K562 (cell line): ENCODE measurements at regions not wholly inside any gene's neighbourhood (a gene's known extent, or its start where the extent isn't known, plus 50 kb on each side); places are given as distances from the start of the nearest gene placed in this dataset.

Source experiments
- ATAC-seq: fragments of 200-7000 bp; cut with Tn5 transposase; 3 replicates; pipeline ENCODE4 v1.9.1; 2020; ENCODE audit warnings: moderate library complexity
- BruUV-seq: library from RNA; stranded (reverse); fragments of 400-500 nt; replicated peaks from 2 replicates; lab custom pipeline; 2021; lab: Mats Ljungman, UMichigan
- CTCF ChIA-PET: fragments of 300-600 bp; formaldehyde crosslinking; extraction: SDS; loops from one replicate; lab custom pipeline; 2021; ENCODE audit warnings: low intra/inter-chr PET ratio; lab: Yijun Ruan, JAX
- POLR2A ChIA-PET: fragments of 300-600, 350-650 bp; sonication (Branson Sonifier 250); formaldehyde crosslinking; extraction: SDS; loops from one replicate; lab custom pipeline; 2021; ENCODE audit warnings: antibody characterized with exemption, inconsistent platforms; lab: Yijun Ruan, JAX
- DNase-seq, 4 experiments: peaks; one replicate each; pipeline versions ENCODE4 v3.0.0 to v3.0.0-alpha.2; 2011 to 2018; ENCODE audit warnings: low spot score in 3 of 4, mixed read lengths in 3 of 4; ENCODE audit errors: extremely low read depth in 1 of 4
- FAIRE-seq: peaks from 2 replicates; lab custom pipeline; 2011; peaks lifted over from hg19 to GRCh38; lab: Jason Lieb, UNC
- H2AFZ ChIP-seq: 2 replicates; pipeline ENCODE4 v1.6.0; 2011; ENCODE audit warnings: low read depth, low read length, control low read depth, inconsistent platforms
- H3K27ac ChIP-seq: fragments of 200-600 bp; 3 replicates; pipeline ENCODE4 v1.8.0; 2011; ENCODE audit warnings: low read depth, mild to moderate bottlenecking, control low read depth, inconsistent platforms, low read length, moderate library complexity, mixed read lengths; ENCODE audit errors: extremely low read depth
- H3K27me3 ChIP-seq, 2 experiments: fragments of 300-600 bp in 1 of 2; 2 replicates in 1 of 2; 3 replicates in 1 of 2; pipeline versions ENCODE4 v1.6.0 to v1.8.0; 2011; ENCODE audit warnings: inconsistent platforms in 2 of 2, low read length in 2 of 2, mild to moderate bottlenecking in 1 of 2, mixed read lengths in 1 of 2, moderate library complexity in 1 of 2; ENCODE audit not compliant: control insufficient read depth in 2 of 2, insufficient read depth in 2 of 2
- H3K36me3 ChIP-seq: fragments of 300-600 bp; 3 replicates; pipeline ENCODE4 v1.8.0; 2011; ENCODE audit warnings: mild to moderate bottlenecking, low read length, inconsistent platforms; ENCODE audit not compliant: control insufficient read depth, insufficient read depth
- H3K4me1 ChIP-seq, 2 experiments: fragments of 200-600 bp in 1 of 2; replicated peaks in 1 of 2; 2 replicates in 1 of 2; 3 replicates in 1 of 2; pipeline versions ENCODE4 v1.5.1 to v1.8.0; 2011; ENCODE audit warnings: inconsistent platforms in 2 of 2, low read length in 2 of 2, mild to moderate bottlenecking in 1 of 2, mixed read lengths in 1 of 2, moderate library complexity in 1 of 2; ENCODE audit not compliant: control insufficient read depth in 2 of 2, insufficient read depth in 2 of 2
- H3K4me2 ChIP-seq: 2 replicates; pipeline ENCODE4 v1.6.1; 2011; ENCODE audit warnings: low read length, control low read depth, inconsistent platforms, mixed read lengths; ENCODE audit not compliant: insufficient read depth
- H3K4me3 ChIP-seq: fragments of 200-600 bp; sonication (generic), shearing (Covaris generic); 2 replicates; pipeline ENCODE4 v1.5.1; 2016; ENCODE audit warnings: control low read depth, inconsistent platforms
- H3K79me2 ChIP-seq: fragments of 200-600 bp; 3 replicates; pipeline ENCODE4 v1.8.0; 2011; ENCODE audit warnings: low read length, inconsistent platforms; ENCODE audit not compliant: control insufficient read depth, insufficient read depth
- H3K9ac ChIP-seq, 2 experiments: 2 replicates each; pipeline versions ENCODE4 v1.6.0 to v1.6.1; 2011; ENCODE audit warnings: low read depth in 2 of 2, low read length in 2 of 2, control low read depth in 1 of 2, inconsistent platforms in 1 of 2, mild to moderate bottlenecking in 1 of 2, mixed read lengths in 1 of 2; ENCODE audit not compliant: insufficient read depth in 1 of 2
- H3K9me1 ChIP-seq: one replicate; pipeline ENCODE4 v1.6.0; 2011; ENCODE audit warnings: inconsistent platforms, mild to moderate bottlenecking, low read length, moderate library complexity; ENCODE audit not compliant: control insufficient read depth, insufficient read depth
- H3K9me3 ChIP-seq: replicated peaks from 2 replicates; pipeline ENCODE4 v1.5.1; 2011; ENCODE audit warnings: low read depth, low read length, inconsistent platforms; ENCODE audit not compliant: control insufficient read depth, insufficient read depth
- H4K20me1 ChIP-seq: replicated peaks from 2 replicates; pipeline ENCODE4 v1.6.1; 2011; ENCODE audit warnings: low read length, inconsistent platforms, mixed read lengths; ENCODE audit not compliant: control insufficient read depth, insufficient read depth
- ATF7 ChIP-seq: fragments of 450-650 bp; IDR thresholded peaks from 2 replicates; pipeline ENCODE4 v1.7.1; 2014; ENCODE audit warnings: mild to moderate bottlenecking, moderate library complexity
- BRD4 ChIP-seq: fragments of 200-600 bp; sonication (generic); IDR thresholded peaks from 2 replicates; pipeline ENCODE4 v1.6.1; 2017; ENCODE audit warnings: inconsistent platforms
- ELF4 ChIP-seq: fragments of 450-650 bp; formaldehyde crosslinking; IDR thresholded peaks from 2 replicates; pipeline ENCODE4 v1.4.0; 2022; ENCODE audit warnings: missing genetic modification characterization
- FIP1L1 ChIP-seq: fragments of 200-400 bp; formaldehyde crosslinking; IDR thresholded peaks from 2 replicates; pipeline ENCODE4 v1.6.1; 2018; ENCODE audit warnings: mild to moderate bottlenecking, low read depth, low read length; ENCODE audit not compliant: poor library complexity, severe bottlenecking
- FOXJ3 ChIP-seq: sonication (generic); formaldehyde crosslinking; IDR thresholded peaks from 2 replicates; pipeline ENCODE4 v1.4.0; 2020; ENCODE audit warnings: mild to moderate bottlenecking, missing genetic modification reagents
- IFI16 ChIP-seq: fragments of 250-450 bp; sonication (Bioruptor Pico); IDR thresholded peaks from 2 replicates; pipeline ENCODE4 v2.1.2; 2022; ENCODE audit warnings: mild to moderate bottlenecking, inconsistent platforms
- PHF20 ChIP-seq: fragments of 450-650 bp; IDR thresholded peaks from 2 replicates; pipeline ENCODE4 v1.6.1; 2018; ENCODE audit not compliant: partially characterized antibody
- SFPQ ChIP-seq: fragments of 200-400 bp; formaldehyde crosslinking; IDR thresholded peaks from 2 replicates; pipeline ENCODE4 v1.6.1; 2017; ENCODE audit warnings: mild to moderate bottlenecking, low read depth, low read length, moderate library complexity
- SRSF1 ChIP-seq: fragments of 200-400 bp; formaldehyde crosslinking; IDR thresholded peaks from 2 replicates; pipeline ENCODE4 v1.6.1; 2017; ENCODE audit warnings: mild to moderate bottlenecking, low read depth, low read length, moderate library complexity
- USF2 ChIP-seq: sonication (generic); formaldehyde crosslinking; IDR thresholded peaks from 2 replicates; pipeline ENCODE4 v1.5.0; 2020; ENCODE audit warnings: missing genetic modification reagents
- WGBS: fragments of 100-300 bp; shearing (Covaris generic); methylation state at CpG from one replicate; pipeline ENCODE4 v1.1.6; 2016; ENCODE audit warnings: low coverage, mixed read lengths; ENCODE audit not compliant: insufficient coverage; ENCODE audit errors: missing lambda C conversion rate; 5-methylcytosine and 5-hydroxymethylcytosine counted together
- in situ Hi-C: fragments of 300-500 bp; cut with MboI; formaldehyde crosslinking; loops from 4 replicates; pipeline ENCODE4 v1.15.0; 2018; ENCODE audit warnings: inconsistent platforms, mixed read lengths
- intact Hi-C: fragments of 100-400 bp; cut with micrococcal nuclease; formaldehyde crosslinking; loops from 2 replicates; pipeline ENCODE4 v1.14.2; 2022
- TF ChIP-seq, protein P1 (sequence below): conservative IDR thresholded peaks from 2 replicates; pipeline ENCODE4 v1.6.1; 2011; ENCODE audit warnings: low read depth, mild to moderate bottlenecking, low read length; ENCODE audit not compliant: control insufficient read depth
- TF ChIP-seq, protein P2 (sequence below), 2 experiments: IDR thresholded peaks in 1 of 2; conservative IDR thresholded peaks in 1 of 2; 2 replicates each; pipeline ENCODE4 v1.6.1; 2016; ENCODE audit warnings: low read depth in 2 of 2, mild to moderate bottlenecking in 1 of 2, missing compliant biosample characterization in 1 of 2, missing genetic modification characterization in 1 of 2, moderate library complexity in 1 of 2

GRCh38 chr1:56406821-56407220, 172.5 kb downstream of the PLPP3 start:
- DNase-seq = no peak

More at GRCh38 chr1:56406821-56407220, 172.5 kb downstream of the PLPP3 start:
- POLR2A ChIA-PET = interaction anchor here (0.6 kb wide), 2 partner anchors 312 to 717 kb away, joined by 3 to 5 read pairs; no protein-coding TSS in a partner anchor
- FAIRE-seq (no peak), ATAC-seq (no peak)
- no peak overlapping the region for H2AFZ ChIP-seq
- intact Hi-C loops = no loop called here
- H3K27me3 ChIP-seq = peaks cover 0 to 4% of the 10 kb centered on the region in 2 experiments; a peak in 1 of 5 replicates
- in situ Hi-C loops = no loop called here
- no peak overlapping the region for H3K9ac ChIP-seq
- WGBS = 0% methylated on average over 2 of the region's 2 CpGs
- no peaks in the 10 kb centered on the region for H3K4me1 ChIP-seq
- no peaks in the 10 kb centered on the region for H3K36me3 ChIP-seq
- CTCF ChIA-PET = no interaction called here
- no peaks in the 10 kb centered on the region for H3K79me2 ChIP-seq
- BruUV-seq = no TSS peak
- H3K4me2 ChIP-seq = no peak overlapping the region
- H3K27ac ChIP-seq = no peak overlapping the region
- TF ChIP-seq FIP1L1 (no peak), ATF7 (no peak), USF2 (CRISPR knock-in tag) (no peak), FOXJ3 (CRISPR knock-in tag) (no peak), BRD4 (no peak), SRSF1 (no peak), IFI16 (CRISPR knock-in tag) (no peak), PHF20 (no peak), SFPQ (no peak), ELF4 (CRISPR knock-in tag) (no peak)
- TF ChIP-seq, protein P1, sequence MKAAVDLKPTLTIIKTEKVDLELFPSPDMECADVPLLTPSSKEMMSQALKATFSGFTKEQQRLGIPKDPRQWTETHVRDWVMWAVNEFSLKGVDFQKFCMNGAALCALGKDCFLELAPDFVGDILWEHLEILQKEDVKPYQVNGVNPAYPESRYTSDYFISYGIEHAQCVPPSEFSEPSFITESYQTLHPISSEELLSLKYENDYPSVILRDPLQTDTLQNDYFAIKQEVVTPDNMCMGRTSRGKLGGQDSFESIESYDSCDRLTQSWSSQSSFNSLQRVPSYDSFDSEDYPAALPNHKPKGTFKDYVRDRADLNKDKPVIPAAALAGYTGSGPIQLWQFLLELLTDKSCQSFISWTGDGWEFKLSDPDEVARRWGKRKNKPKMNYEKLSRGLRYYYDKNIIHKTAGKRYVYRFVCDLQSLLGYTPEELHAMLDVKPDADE = no peak
- TF ChIP-seq, protein P2, sequence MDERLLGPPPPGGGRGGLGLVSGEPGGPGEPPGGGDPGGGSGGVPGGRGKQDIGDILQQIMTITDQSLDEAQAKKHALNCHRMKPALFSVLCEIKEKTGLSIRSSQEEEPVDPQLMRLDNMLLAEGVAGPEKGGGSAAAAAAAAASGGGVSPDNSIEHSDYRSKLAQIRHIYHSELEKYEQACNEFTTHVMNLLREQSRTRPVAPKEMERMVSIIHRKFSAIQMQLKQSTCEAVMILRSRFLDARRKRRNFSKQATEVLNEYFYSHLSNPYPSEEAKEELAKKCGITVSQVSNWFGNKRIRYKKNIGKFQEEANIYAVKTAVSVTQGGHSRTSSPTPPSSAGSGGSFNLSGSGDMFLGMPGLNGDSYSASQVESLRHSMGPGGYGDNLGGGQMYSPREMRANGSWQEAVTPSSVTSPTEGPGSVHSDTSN (CRISPR knock-in tag; IDR thresholded peaks at IDR 0.05; ENCODE audit: low read depth) = no peak
- TF ChIP-seq, protein P2 (tag; conservative IDR thresholded peaks at IDR 0.05; ENCODE audit: low read depth) = no peak
- no peaks in the 10 kb centered on the region for H4K20me1 ChIP-seq
- no peaks in the 10 kb centered on the region for H3K9me1 ChIP-seq
- no peak overlapping the region for H3K4me3 ChIP-seq
- H3K9me3 ChIP-seq = no peaks in the 10 kb centered on the region
